ENCODE measurements at regions not wholly inside any gene's neighbourhood (a gene's known extent, or its start where the extent isn't known, plus 50 kb on each side); places are given as distances from the start of the nearest gene placed in this dataset.
A peak's percentile ranks its signal among the peaks of the same experiment; 100 is the strongest.

DNA sequence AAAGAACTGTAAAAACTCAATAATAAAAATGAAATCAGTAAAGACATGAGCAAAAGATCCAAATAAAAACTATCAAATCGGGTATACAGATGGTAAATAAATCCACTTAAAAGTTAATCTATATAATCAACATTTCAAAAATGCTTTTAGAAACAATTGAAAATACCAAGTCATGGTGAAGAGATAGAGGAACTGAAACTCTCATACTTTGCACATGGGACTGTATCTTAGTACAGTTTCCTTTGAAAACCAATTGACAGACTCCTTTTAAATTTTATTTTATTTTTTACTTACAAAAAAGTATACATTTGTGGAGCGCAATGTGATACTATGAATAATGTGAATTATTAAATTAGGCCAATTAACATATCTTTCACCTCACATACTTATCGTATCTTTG is 98.6 kb upstream of the FAR2 start:
- no peak for TF ChIP-seq CTCF (IDR thresholded peaks at IDR 0.05; ENCODE audit: insufficient read depth, low read length)
- no peak overlapping the region for H3K4me3 ChIP-seq (ENCODE audit: low read depth, low read length)
- no peak for DNase-seq (ENCODE audit: low read depth)

GRCh38 chr12:29051221-29051620 is 97.9 kb upstream of the FAR2 start:
- no peak overlapping the region for H3K4me3 ChIP-seq (ENCODE audit: low read depth, low read length)
- peak; percentile 33 for DNase-seq (ENCODE audit: low read depth)
- TF ChIP-seq CTCF (IDR thresholded peaks at IDR 0.05; ENCODE audit: insufficient read depth, low read length), result no peak

DNA sequence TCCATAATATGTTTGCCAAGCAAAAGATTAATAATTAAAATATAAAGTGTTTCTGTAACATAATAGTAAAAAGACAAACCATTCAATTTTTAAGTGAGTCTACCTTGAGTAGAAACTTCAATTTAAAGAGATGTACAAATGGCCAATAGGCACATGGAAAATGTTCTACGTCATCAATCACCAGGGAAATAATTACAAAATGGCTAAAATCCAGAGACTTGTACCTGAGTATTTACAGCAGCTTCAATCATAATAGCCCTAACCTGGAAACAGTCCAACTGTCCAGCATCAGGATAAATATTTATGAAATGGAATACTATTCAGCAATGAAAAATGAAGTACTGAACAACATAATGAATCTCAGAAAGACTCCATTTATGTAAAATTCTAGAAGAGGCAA is 95.5 kb upstream of the FAR2 start:
- no peak for DNase-seq (ENCODE audit: low read depth)
- H3K4me3 ChIP-seq (ENCODE audit: low read depth, low read length), result no peak overlapping the region
- no peak for TF ChIP-seq CTCF (IDR thresholded peaks at IDR 0.05; ENCODE audit: insufficient read depth, low read length)

DNA sequence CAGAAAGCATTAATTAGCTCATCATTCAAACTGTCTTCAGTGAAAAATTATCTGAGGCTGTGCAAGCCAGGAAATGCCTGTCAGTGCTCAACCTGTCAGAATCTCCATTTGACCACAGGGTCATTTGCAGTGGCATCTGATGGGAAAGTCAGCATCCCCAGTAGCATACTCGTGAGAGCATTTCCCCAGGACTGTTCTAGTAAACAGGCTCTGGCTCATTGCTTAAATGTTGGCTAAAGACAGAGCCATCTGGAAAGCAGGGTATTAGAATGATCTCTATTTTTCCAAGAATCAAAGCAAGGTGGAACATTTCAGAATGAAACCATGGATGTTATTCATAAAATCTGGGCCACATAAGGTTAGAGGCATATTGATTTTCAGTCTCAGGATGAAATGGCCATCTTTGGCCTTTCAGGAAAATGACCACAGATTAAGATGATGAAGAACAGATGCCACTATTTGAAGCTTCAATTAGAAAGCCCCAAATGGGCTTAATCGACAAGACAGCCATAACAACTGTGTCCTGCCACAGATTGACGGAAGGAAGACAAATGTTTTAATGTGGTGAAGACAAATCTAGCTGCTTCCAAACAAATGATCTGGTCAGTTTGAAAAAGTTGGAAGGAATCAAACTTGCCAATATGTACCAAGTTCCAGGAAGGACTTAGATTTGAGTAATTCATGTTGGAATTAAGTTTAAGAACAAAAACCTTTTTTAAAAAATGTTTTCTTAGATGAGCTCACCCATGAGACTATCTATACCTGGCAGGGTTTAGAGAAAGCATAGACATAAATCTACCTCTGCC is 94.0 kb upstream of the FAR2 start:
- TF ChIP-seq CTCF (IDR thresholded peaks at IDR 0.05; ENCODE audit: insufficient read depth, low read length), result no peak
- no peak for DNase-seq (ENCODE audit: low read depth)
- H3K4me3 ChIP-seq (ENCODE audit: low read depth, low read length), result no peak overlapping the region

DNA sequence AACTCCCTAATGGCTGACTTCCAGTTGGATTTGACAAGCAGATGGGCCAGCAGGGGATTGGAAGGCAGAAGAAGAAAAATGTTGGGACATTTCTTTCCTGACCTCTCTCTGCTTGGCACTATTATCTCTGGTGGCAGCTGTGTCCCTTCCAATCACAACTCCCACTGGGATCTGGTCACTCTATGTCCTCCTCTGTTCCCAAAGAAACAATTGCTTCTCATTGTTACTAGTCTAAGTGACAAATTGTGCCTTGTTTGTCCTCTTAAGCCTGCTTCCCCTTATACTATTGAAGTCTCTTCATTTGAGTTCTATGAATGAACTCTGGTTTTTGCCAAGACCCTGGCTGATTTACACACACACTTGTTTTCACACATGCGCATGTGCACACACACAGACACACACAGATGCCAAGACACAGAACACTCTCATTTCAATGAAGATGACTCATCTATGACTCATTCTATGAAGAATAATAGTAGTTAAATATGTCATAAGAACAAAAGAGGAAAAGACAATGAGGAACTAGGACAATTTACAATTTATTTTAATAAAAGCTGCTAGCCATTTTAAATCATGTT is 83.0 kb upstream of the FAR2 start:
- no peak overlapping the region for H3K4me3 ChIP-seq (ENCODE audit: low read depth, low read length)
- DNase-seq (ENCODE audit: low read depth), result peak; percentile 70
- no peak for TF ChIP-seq CTCF (IDR thresholded peaks at IDR 0.05; ENCODE audit: insufficient read depth, low read length)

GRCh38 chr12:29067430-29067829 is 81.6 kb upstream of the FAR2 start:
- DNase-seq (ENCODE audit: low read depth), result no peak
- H3K4me3 ChIP-seq (ENCODE audit: low read depth, low read length), result no peak overlapping the region
- TF ChIP-seq CTCF (IDR thresholded peaks at IDR 0.05; ENCODE audit: insufficient read depth, low read length), result no peak
